Epithelial cell of proximal tubule (primary cell): ENCODE measurements at regions not wholly inside any gene's neighbourhood (a gene's known extent, or its start where the extent isn't known, plus 50 kb on each side); places are given as distances from the start of the nearest gene placed in this dataset.

ENCODE experiments used
- DNase-seq: peaks from one replicate; pipeline ENCODE4 v3.0.0-alpha.2; 2011; ENCODE audit warnings: low read depth
- H3K4me3 ChIP-seq: 2 replicates; pipeline ENCODE4 v1.5.1; 2011; ENCODE audit warnings: low read depth, mild to moderate bottlenecking, low read length
- CTCF ChIP-seq: conservative IDR thresholded peaks from 2 replicates; pipeline ENCODE4 v1.5.1; 2012; ENCODE audit warnings: low read depth, mild to moderate bottlenecking, low read length

- no peak for TF ChIP-seq CTCF
- no peak overlapping the region for H3K4me3 ChIP-seq
- DNase-seq = no peak
These were observed 248.0 kb upstream of the ARRDC4 start for GRCh38 chr15:97712530-97712929.

DNA sequence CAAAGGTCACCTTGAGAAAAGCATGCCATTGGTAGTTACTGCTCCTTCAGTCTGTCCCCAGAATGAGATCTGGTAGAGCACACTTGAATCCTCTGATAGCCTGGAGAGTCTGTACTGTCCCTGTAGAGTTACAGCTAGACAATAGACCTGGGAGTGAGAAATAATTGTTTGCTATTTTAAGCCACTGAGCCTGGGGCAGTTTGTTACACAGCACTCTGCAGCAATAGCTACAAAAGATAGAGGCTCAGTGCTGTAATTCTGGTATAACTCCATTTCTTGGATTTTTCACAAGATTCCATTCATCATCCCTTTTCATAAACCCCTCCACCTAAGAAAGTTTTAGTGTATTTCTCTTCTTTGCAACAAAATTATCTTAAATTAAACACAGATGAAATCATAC is 242.7 kb upstream of the ARRDC4 start:
- TF ChIP-seq CTCF = no peak
- no peak overlapping the region for H3K4me3 ChIP-seq
- DNase-seq = no peak

DNA sequence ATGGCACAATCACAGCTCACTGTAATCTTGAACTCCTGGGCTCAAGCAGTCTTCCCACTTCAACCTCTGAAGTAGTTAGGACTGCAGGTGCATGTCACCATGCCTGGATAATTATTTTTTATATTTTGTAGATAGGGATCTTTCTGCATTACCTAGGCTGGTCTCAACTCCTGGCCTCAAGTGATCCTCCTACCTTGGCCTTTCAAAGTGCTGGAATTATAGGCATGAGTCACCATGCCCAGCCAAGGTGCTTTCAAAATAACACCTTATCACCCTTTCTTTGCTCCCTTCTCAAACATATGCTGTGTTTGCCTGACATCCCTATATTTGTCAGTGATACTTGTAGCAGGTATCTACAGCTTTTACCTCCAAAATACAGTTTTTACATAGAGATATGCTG is 242.0 kb upstream of the ARRDC4 start:
- DNase-seq = no peak
- no peak for TF ChIP-seq CTCF

DNA sequence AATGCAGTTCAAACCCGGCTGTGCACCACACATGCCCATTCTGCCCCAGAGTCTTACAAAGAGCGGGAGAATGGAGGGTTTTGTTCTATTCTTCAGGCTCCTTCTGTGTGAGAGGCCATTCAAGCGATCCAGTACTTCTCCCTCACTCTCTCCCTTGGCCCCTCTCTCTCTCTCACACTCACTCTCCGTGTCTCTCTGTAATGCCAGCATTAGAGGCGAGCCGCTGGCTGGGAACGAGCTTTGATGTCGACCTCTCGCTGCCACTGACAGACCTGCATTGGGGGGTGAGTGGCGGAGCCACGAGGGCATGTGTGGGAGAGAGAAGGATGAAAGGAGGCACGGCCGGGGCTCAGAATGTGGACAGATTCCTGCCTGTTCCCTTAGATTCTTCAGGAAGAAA is 231.7 kb upstream of the ARRDC4 start:
- DNase-seq = no peak
- TF ChIP-seq CTCF = no peak
- H3K4me3 ChIP-seq = no peak overlapping the region

More for the DNA sequence above, 242.0 kb upstream of the ARRDC4 start:
- H3K4me3 ChIP-seq = no peak overlapping the region

DNA sequence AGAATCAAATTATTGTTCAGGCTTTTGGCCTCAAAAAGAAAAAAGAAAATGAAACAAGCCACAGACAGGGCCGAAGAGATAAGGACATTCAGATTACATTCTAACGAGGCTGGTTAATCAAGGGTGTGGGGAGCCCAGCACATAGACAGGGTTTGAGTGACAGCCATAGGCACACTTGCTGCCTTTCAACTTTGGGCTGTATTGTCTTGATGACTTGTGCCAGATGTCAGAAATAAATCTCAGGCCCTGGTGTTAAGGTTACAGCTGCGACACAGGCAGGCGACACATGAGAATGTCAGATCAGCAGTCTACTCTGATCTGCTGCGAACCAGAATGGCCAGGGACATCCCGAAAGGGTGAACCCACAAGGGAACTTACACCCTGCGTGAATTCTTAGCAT is 231.2 kb upstream of the ARRDC4 start:
- no peak for TF ChIP-seq CTCF
- no peak overlapping the region for H3K4me3 ChIP-seq
- DNase-seq = no peak

- H3K4me3 ChIP-seq = no peak overlapping the region
- DNase-seq = no peak
These were observed 230.2 kb upstream of the ARRDC4 start for GRCh38 chr15:97730315-97730714.

More at GRCh38 chr15:97730315-97730714, 230.2 kb upstream of the ARRDC4 start:
- no peak for TF ChIP-seq CTCF
